ENCODE measurements at regions not wholly inside any gene's neighbourhood (a gene's known extent, or its start where the extent isn't known, plus 50 kb on each side); places are given as distances from the start of the nearest gene placed in this dataset.
A peak's percentile ranks its signal among the peaks of the same experiment; 100 is the strongest.

DNA sequence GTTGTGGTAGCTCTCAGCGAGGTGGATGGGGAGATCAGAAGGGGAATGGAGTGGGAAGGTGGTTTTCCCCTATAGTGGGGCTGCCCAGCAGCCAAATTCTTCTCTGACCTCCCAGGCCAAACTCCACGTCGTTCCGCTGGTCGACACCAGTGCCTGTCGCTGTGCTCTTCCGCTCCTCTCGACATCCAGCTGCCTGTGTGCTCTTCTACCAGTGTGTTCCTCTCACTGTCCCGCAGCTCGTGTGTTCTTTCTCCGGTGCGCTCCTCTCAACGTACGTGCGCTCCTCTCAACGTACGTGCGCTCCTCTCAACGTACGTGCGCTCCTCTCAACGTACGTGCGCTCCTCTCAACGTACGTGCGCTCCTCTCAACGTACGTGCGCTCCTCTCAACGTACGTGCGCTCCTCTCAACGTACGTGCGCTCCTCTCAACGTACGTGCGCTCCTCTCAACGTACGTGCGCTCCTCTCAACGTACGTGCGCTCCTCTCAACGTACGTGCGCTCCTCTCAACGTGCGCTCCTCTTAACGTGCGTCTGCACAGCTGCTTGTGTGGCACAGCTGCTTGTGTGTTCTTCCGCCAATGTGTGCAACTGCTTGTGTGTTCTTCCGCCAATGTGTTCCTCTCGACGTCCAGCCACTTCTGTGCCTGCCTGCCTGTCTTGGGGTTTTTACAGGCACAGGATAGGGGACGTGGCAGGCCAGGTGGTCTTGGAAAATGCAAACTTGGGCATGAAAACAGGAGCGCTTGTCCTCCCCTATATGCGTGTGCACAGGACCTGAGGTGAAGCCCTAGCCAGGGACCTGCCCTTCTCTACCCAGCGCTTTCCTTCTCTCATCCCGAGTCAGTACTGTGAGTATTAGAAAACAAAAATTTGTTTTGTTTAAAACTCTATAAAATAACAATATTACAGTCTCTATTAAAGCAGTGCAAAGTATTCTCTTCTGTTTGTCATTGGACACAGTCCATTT is 991.1 kb downstream of the GBE1 start (continued):
- TF ChIP-seq CBFA2T2 (conservative IDR thresholded peaks at IDR 0.05) (no peak), MAFF (IDR thresholded peaks at IDR 0.05; ENCODE audit: low read length) (no peak), PCBP1 (IDR thresholded peaks at IDR 0.05; ENCODE audit: low read depth, low read length, poor library complexity, severe bottlenecking) (no peak), HNRNPL (IDR thresholded peaks at IDR 0.05; ENCODE audit: low read depth, low read length) (no peak), SMARCA5 (IDR thresholded peaks at IDR 0.05) (no peak), DNMT1 (IDR thresholded peaks at IDR 0.05) (no peak), NELFE (IDR thresholded peaks at IDR 0.05; ENCODE audit: insufficient read depth, insufficient read length) (no peak), HDAC3 (IDR thresholded peaks at IDR 0.05; ENCODE audit: borderline replicate concordance, partially characterized antibody) (peak; percentile 54), KDM4B (IDR thresholded peaks at IDR 0.05; ENCODE audit: borderline replicate concordance in 2 of 2, low read depth in 1 of 2) (no peak), TFAM (CRISPR knock-in tag; conservative IDR thresholded peaks at IDR 0.05) (no peak), GTF2F1 (IDR thresholded peaks at IDR 0.05; ENCODE audit: low read depth, low read length) (no peak), CXXC5 (CRISPR knock-in tag; IDR thresholded peaks at IDR 0.05) (no peak), BMI1 (IDR thresholded peaks at IDR 0.05; ENCODE audit: low read length) (no peak), RBFOX2 (IDR thresholded peaks at IDR 0.05; ENCODE audit: low read depth, low read length) (peak; percentile 65; the same call in 1 of the 2 replicates)
- TF ChIP-seq, protein P1, sequence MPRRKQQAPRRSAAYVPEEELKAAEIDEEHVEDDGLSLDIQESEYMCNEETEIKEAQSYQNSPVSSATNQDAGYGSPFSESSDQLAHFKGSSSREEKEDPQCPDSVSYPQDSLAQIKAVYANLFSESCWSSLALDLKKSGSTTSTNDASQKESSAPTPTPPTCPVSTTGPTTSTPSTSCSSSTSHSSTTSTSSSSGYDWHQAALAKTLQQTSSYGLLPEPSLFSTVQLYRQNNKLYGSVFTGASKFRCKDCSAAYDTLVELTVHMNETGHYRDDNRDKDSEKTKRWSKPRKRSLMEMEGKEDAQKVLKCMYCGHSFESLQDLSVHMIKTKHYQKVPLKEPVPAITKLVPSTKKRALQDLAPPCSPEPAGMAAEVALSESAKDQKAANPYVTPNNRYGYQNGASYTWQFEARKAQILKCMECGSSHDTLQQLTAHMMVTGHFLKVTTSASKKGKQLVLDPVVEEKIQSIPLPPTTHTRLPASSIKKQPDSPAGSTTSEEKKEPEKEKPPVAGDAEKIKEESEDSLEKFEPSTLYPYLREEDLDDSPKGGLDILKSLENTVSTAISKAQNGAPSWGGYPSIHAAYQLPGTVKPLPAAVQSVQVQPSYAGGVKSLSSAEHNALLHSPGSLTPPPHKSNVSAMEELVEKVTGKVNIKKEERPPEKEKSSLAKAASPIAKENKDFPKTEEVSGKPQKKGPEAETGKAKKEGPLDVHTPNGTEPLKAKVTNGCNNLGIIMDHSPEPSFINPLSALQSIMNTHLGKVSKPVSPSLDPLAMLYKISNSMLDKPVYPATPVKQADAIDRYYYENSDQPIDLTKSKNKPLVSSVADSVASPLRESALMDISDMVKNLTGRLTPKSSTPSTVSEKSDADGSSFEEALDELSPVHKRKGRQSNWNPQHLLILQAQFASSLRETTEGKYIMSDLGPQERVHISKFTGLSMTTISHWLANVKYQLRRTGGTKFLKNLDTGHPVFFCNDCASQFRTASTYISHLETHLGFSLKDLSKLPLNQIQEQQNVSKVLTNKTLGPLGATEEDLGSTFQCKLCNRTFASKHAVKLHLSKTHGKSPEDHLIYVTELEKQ (CRISPR knock-in tag; IDR thresholded peaks at IDR 0.05) = no peak
- TF ChIP-seq, protein P2, sequence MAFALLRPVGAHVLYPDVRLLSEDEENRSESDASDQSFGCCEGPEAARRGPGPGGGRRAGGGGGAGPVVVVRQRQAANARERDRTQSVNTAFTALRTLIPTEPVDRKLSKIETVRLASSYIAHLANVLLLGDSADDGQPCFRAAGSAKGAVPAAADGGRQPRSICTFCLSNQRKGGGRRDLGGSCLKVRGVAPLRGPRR (CRISPR knock-in tag; IDR thresholded peaks at IDR 0.05) = no peak
- TF ChIP-seq, protein P3, sequence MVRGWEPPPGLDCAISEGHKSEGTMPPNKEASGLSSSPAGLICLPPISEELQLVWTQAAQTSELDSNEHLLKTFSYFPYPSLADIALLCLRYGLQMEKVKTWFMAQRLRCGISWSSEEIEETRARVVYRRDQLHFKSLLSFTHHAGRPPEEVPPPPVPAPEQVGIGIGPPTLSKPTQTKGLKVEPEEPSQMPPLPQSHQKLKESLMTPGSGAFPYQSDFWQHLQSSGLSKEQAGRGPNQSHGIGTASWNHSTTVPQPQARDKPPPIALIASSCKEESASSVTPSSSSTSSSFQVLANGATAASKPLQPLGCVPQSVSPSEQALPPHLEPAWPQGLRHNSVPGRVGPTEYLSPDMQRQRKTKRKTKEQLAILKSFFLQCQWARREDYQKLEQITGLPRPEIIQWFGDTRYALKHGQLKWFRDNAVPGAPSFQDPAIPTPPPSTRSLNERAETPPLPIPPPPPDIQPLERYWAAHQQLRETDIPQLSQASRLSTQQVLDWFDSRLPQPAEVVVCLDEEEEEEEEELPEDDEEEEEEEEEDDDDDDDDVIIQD (CRISPR knock-in tag; IDR thresholded peaks at IDR 0.05) = no peak
- TF ChIP-seq, protein P4, sequence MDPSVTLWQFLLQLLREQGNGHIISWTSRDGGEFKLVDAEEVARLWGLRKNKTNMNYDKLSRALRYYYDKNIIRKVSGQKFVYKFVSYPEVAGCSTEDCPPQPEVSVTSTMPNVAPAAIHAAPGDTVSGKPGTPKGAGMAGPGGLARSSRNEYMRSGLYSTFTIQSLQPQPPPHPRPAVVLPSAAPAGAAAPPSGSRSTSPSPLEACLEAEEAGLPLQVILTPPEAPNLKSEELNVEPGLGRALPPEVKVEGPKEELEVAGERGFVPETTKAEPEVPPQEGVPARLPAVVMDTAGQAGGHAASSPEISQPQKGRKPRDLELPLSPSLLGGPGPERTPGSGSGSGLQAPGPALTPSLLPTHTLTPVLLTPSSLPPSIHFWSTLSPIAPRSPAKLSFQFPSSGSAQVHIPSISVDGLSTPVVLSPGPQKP (CRISPR knock-in tag; IDR thresholded peaks at IDR 0.05) = no peak
- TF ChIP-seq, protein P5, sequence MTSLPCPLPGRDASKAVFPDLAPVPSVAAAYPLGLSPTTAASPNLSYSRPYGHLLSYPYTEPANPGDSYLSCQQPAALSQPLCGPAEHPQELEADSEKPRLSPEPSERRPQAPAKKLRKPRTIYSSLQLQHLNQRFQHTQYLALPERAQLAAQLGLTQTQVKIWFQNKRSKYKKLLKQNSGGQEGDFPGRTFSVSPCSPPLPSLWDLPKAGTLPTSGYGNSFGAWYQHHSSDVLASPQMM (CRISPR knock-in tag; IDR thresholded peaks at IDR 0.05) = no peak

Data from K562 (cell line).